ENCODE measurements at regions not wholly inside any gene's neighbourhood (a gene's known extent, or its start where the extent isn't known, plus 50 kb on each side); places are given as distances from the start of the nearest gene placed in this dataset.

GRCh38 chr12:86669010-86669409 lies 412.8 kb upstream of the MGAT4C start:
- Histone ChIP-seq H3K4me3 (ENCODE audit: low read length) (no peak overlapping the region), H3K79me2 (replicated peaks; ENCODE audit: insufficient read depth, low read length) (no peaks in the 10 kb centered on the region), H3K27ac (ENCODE audit: low read length) (no peak overlapping the region), H3K9ac (ENCODE audit: low read length) (no peak overlapping the region), H3F3A (ENCODE audit: insufficient read depth, low read length, poor library complexity, severe bottlenecking) (no peaks in the 10 kb centered on the region), H3K9me2 (ENCODE audit: insufficient read depth, low read length) (no peaks in the 10 kb centered on the region), H3K9me3 (ENCODE audit: low read length) (no peaks in the 10 kb centered on the region), H3K27me3 (ENCODE audit: insufficient read depth, low read depth, low read length) (no peaks in the 10 kb centered on the region), H4K20me1 (ENCODE audit: insufficient read depth) (no peaks in the 10 kb centered on the region), H3K4me2 (ENCODE audit: low read length) (no peak overlapping the region), H3K36me3 (ENCODE audit: insufficient read depth, low read length) (no peaks in the 10 kb centered on the region), H2AFZ (ENCODE audit: low read depth, low read length) (no peak overlapping the region)
- TF ChIP-seq MXI1 (conservative IDR thresholded peaks at IDR 0.05; ENCODE audit: poor library complexity, severe bottlenecking) (no peak), RAD21 (conservative IDR thresholded peaks at IDR 0.05) (no peak), EZH2 (IDR thresholded peaks at IDR 0.05; ENCODE audit: borderline replicate concordance, insufficient read depth, low read length, poor library complexity, severe bottlenecking) (no peak), SMC3 (conservative IDR thresholded peaks at IDR 0.05; ENCODE audit: poor library complexity) (no peak), POLR2AphosphoS5 (IDR thresholded peaks at IDR 0.05) (no peak), REST (IDR thresholded peaks at IDR 0.05; ENCODE audit: borderline replicate concordance) (no peak), CTCF (IDR thresholded peaks at IDR 0.05; ENCODE audit: poor library complexity, severe bottlenecking) (no peak), EP300 (conservative IDR thresholded peaks at IDR 0.05; ENCODE audit: poor library complexity, severe bottlenecking) (no peak), TAF1 (IDR thresholded peaks at IDR 0.05; ENCODE audit: low read depth) (no peak)

- Histone ChIP-seq H2AFZ (ENCODE audit: low read depth, low read length) (no peak overlapping the region), H3K4me2 (ENCODE audit: low read length) (no peak overlapping the region), H3F3A (ENCODE audit: insufficient read depth, low read length, poor library complexity, severe bottlenecking) (no peaks in the 10 kb centered on the region)
Observed at GRCh38 chr12:86666316-86666715, 410.1 kb upstream of the MGAT4C start.

More at GRCh38 chr12:86666316-86666715, 410.1 kb upstream of the MGAT4C start:
- Histone ChIP-seq H3K36me3 (ENCODE audit: insufficient read depth, low read length) (no peaks in the 10 kb centered on the region), H3K27me3 (ENCODE audit: insufficient read depth, low read depth, low read length) (no peaks in the 10 kb centered on the region), H3K9me3 (ENCODE audit: low read length) (no peaks in the 10 kb centered on the region), H3K27ac (ENCODE audit: low read length) (no peak overlapping the region), H3K4me3 (ENCODE audit: low read length) (no peak overlapping the region), H3K9ac (ENCODE audit: low read length) (no peak overlapping the region), H4K20me1 (ENCODE audit: insufficient read depth) (no peaks in the 10 kb centered on the region), H3K9me2 (ENCODE audit: insufficient read depth, low read length) (no peaks in the 10 kb centered on the region), H3K79me2 (replicated peaks; ENCODE audit: insufficient read depth, low read length) (no peaks in the 10 kb centered on the region)
- no peak for TF ChIP-seq EZH2 (IDR thresholded peaks at IDR 0.05; ENCODE audit: borderline replicate concordance, insufficient read depth, low read length, poor library complexity, severe bottlenecking)
- TF ChIP-seq REST (IDR thresholded peaks at IDR 0.05; ENCODE audit: borderline replicate concordance): no peak
- TF ChIP-seq SMC3 (conservative IDR thresholded peaks at IDR 0.05; ENCODE audit: poor library complexity): no peak
- no peak for TF ChIP-seq POLR2AphosphoS5 (IDR thresholded peaks at IDR 0.05)
- TF ChIP-seq CTCF (IDR thresholded peaks at IDR 0.05; ENCODE audit: poor library complexity, severe bottlenecking): no peak
- TF ChIP-seq TAF1 (IDR thresholded peaks at IDR 0.05; ENCODE audit: low read depth): no peak
- no peak for TF ChIP-seq EP300 (conservative IDR thresholded peaks at IDR 0.05; ENCODE audit: poor library complexity, severe bottlenecking)

Data from neural cell (in vitro differentiated cells).